Heart left ventricle (tissue), 13 donors: ENCODE measurements at regions not wholly inside any gene's neighbourhood (a gene's known extent, or its start where the extent isn't known, plus 50 kb on each side); places are given as distances from the start of the nearest gene placed in this dataset.

Source experiments
- POLR2A ChIP-seq, 2 donors: fragments of 450-650 bp; IDR thresholded peaks; one replicate each; pipeline ENCODE4 v1.6.1; 2017; ENCODE audit warnings: antibody characterized with exemption in 2 of 2, mild to moderate bottlenecking in 2 of 2, moderate library complexity in 2 of 2
- TF ChIP-seq, protein P1 (sequence below), 12 donors: fragments of 200-600 bp; sonication (generic) in 4 of 12; IDR thresholded peaks; one replicate each; pipeline versions ENCODE4 v1.5.0 to v1.8.0; 2018 to 2022; ENCODE audit warnings: antibody characterized with exemption in 12 of 12, mild to moderate bottlenecking in 5 of 12
- donor health status: ischemic (EF 13 %, LVEDD 7.1; RV severe dilation, severe dysfunction).
- donor health status: DM: no; HTN: yes; CAD: no.
- donor health status: DM: no; HTN: no; CAD: no.
- donor health status: ischemic (EF 25% LVEDD 6.9; RV normal size, moderate dysfunction).
- donor health status: ischemic (EF 25% LVEDD 5.7; RV mildly dilated, moderate dysfunction).
- donor health status: ischemic (EF 35%, LVEDD 5.7; RV mildly dilated, moderate dysfunction).
- donor health status: nonischemic (EF 11% LVEDD 7.7; RV severe dilation, severe dysfunction).
- donor health status: DM: yes; HTN: yes; CAD: no.
- donor health status: PGD.
- donor health status: ischemic (EF 29% LVEDD 5.4; RV normal size, mild dysfunction).
- donor health status: nonischemic (EF 23%, LVEDD 6.1; RV moderate dilation, normal function).

DNA sequence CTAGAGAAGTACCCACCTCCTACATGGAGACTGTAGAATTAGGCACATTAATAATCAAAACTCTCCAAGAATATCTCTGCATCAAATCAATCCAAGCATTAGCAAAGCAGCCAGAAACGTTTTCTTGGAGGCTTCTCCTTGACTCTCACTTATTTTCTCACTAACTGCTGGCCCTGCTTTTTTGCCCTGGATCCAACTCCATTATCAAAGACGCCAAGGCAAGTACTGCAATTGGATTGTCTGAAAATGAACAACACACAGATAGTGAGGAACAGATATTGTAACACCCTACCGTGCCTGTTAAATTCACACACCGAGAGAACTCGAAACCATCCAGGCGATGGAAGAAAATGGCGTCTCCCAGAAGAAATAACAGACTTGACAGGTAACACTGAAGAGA is 256.2 kb upstream of the MDFIC2 start:
- no peak for TF ChIP-seq POLR2A (IDR thresholded peaks at IDR 0.05)
- TF ChIP-seq, protein P1, sequence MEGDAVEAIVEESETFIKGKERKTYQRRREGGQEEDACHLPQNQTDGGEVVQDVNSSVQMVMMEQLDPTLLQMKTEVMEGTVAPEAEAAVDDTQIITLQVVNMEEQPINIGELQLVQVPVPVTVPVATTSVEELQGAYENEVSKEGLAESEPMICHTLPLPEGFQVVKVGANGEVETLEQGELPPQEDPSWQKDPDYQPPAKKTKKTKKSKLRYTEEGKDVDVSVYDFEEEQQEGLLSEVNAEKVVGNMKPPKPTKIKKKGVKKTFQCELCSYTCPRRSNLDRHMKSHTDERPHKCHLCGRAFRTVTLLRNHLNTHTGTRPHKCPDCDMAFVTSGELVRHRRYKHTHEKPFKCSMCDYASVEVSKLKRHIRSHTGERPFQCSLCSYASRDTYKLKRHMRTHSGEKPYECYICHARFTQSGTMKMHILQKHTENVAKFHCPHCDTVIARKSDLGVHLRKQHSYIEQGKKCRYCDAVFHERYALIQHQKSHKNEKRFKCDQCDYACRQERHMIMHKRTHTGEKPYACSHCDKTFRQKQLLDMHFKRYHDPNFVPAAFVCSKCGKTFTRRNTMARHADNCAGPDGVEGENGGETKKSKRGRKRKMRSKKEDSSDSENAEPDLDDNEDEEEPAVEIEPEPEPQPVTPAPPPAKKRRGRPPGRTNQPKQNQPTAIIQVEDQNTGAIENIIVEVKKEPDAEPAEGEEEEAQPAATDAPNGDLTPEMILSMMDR (IDR thresholded peaks at IDR 0.05), result no peak
